Activated CD8-positive, alpha-beta memory T cell treated with anti-CD3 and anti-CD28 coated beads, Interleukin-2, amount 10 ng/mL, durations not matched to agents 7 days and 5 days (primary cell): ENCODE measurements at regions not wholly inside any gene's neighbourhood (a gene's known extent, or its start where the extent isn't known, plus 50 kb on each side); places are given as distances from the start of the nearest gene placed in this dataset.

Experiments used
- ATAC-seq: fragments of 150-1000 bp; cut with Tn5 transposase; one replicate; pipeline ENCODE4 v1.10.0; 2021; ENCODE audit warnings: moderate library complexity
- CTCF ChIA-PET: fragments of 350-600 bp; sonication (Branson Sonifier 250); formaldehyde crosslinking; loops from one replicate; lab custom pipeline; 2021; ENCODE audit warnings: antibody characterized with exemption; lab: Charles Lee
- DNase-seq: peaks from one replicate; pipeline ENCODE4 v3.0.0-alpha.2; 2020
- H3K27ac Mint-ChIP-seq: one replicate; pipeline ENCODE4 v1.8.0; 2021; ENCODE audit warnings: mild to moderate bottlenecking, mixed read lengths
- H3K27me3 Mint-ChIP-seq: one replicate; pipeline ENCODE4 v1.8.0; 2021; ENCODE audit warnings: mixed read lengths
- H3K36me3 Mint-ChIP-seq: one replicate; pipeline ENCODE4 v1.8.0; 2021; ENCODE audit warnings: mild to moderate bottlenecking, mixed read lengths
- H3K4me1 Mint-ChIP-seq: one replicate; pipeline ENCODE4 v1.8.0; 2021; ENCODE audit warnings: mixed read lengths
- H3K4me3 Mint-ChIP-seq: one replicate; pipeline ENCODE4 v1.8.0; 2021; ENCODE audit warnings: mild to moderate bottlenecking, moderate library complexity, mixed read lengths
- H3K9me3 Mint-ChIP-seq: one replicate; pipeline ENCODE4 v1.8.0; 2022; ENCODE audit warnings: low read depth, mixed read lengths

DNA sequence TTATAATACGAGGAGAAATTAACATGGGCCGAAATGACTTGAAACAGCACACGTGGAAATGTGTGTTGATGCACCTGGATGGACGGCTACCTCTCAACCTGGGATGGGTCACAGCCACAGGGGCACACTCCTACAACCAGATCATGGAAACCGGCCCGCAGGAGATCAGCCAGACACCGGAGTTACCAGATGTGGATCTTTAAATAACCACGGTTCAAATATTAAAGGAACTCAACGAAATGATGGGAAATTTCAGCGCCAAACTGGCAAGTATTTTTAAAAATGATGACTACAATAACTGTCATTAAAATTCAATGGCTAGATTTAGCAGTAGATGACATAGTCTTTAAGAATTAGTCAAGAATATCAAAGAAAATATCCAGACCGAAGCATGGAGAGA, 166.9 kb upstream of the GPR12 start:
- no peak overlapping the region for H3K4me3 Mint-ChIP-seq
- H3K36me3 Mint-ChIP-seq, result no peaks in the 10 kb centered on the region
- no peak overlapping the region for H3K27ac Mint-ChIP-seq
- no peaks in the 10 kb centered on the region for H3K4me1 Mint-ChIP-seq
- CTCF ChIA-PET, result no interaction called here
- no peak for ATAC-seq
- no peaks in the 10 kb centered on the region for H3K9me3 Mint-ChIP-seq
- DNase-seq, result no peak
- peaks cover 34% of the 10 kb centered on the region for H3K27me3 Mint-ChIP-seq

DNA sequence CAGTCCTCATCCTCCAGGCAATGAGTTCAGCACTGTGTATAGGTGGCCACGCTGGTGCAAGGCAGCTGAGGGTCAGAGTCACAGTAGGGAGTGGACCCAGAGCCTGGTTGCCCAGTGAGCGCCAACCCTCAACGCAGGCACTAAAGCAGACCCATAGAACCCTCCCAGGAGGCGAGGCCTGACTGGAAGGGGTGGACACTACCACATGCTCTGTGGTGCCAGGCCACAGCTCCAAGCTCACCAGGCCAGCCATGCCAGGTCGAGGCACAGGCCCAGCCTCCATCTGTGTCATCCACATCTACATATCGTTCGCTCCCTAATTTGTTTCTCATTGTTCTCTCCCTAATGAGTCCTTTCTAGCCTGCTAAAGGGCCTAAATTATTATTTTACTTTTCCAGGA, 165.8 kb upstream of the GPR12 start:
- Mint-ChIP-seq H3K4me1 (no peaks in the 10 kb centered on the region), H3K36me3 (no peaks in the 10 kb centered on the region), H3K27ac (no peak overlapping the region), H3K4me3 (no peak overlapping the region), H3K9me3 (no peaks in the 10 kb centered on the region), H3K27me3 (peaks cover 41% of the 10 kb centered on the region)
- CTCF ChIA-PET, result no interaction called here
- ATAC-seq, result no peak
- no peak for DNase-seq

DNA sequence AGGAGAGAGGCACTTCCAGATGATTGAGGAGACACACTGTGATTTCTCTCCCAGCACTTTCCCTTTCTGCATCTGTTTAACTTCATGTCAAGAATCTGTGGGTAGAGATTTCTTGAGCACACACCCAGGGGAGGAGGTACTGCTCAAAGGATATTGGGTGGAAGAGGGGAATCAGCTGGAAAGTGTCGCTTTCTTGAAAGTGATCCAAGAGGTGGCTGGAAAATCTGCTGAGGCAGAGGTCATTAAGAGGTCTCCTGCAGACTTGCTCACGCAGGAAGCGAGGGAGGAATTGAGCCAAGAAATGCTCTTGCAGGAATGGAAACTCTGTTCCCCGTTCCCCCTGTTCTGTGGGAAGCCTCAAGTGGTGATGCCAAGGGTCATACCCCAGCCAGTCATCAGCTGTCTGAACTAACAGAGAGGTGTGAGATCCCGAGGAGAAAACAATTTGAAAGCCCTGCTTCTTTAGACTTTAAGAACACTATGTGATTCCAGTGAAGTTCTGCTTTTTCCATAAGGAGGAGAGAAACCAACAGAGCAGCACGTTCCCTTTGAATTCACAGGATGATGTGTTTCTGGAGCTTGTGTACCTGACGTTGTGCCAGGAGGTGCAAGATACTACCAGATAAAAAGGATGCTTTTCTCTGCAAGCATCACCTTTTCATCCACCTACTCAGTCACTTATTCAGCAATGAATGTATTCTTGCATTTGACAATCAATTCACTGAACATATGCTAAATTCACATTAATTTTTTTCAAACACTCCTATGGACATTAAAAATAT, 163.4 kb upstream of the GPR12 start:
- Mint-ChIP-seq H3K4me3 (no peak overlapping the region), H3K27ac (no peak overlapping the region), H3K36me3 (no peaks in the 10 kb centered on the region), H3K4me1 (no peaks in the 10 kb centered on the region), H3K27me3 (peaks cover 48% of the 10 kb centered on the region), H3K9me3 (no peaks in the 10 kb centered on the region)
- ATAC-seq, result no peak
- CTCF ChIA-PET, result no interaction called here
- no peak for DNase-seq

DNA sequence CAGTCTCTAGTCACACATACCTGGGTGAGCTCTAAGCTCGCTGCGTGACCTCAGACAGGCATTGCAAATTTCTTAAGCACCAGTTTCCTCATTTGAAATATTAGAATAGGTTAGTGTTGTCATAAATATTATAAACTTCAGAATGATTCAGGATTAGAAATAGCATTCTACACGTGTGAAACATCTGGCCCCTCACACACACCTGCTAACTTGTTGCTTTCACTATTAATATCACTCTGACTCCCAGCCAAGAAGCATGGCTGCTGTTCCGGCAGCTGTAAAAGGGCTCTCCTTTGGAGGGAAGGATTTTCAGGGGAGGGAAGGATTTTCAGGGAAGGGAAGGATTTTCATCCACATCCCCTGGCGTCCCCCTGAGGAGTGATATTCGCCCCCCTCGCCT, 161.3 kb upstream of the GPR12 start:
- Mint-ChIP-seq H3K27ac (no peak overlapping the region), H3K36me3 (no peaks in the 10 kb centered on the region), H3K9me3 (no peaks in the 10 kb centered on the region), H3K4me1 (no peaks in the 10 kb centered on the region), H3K4me3 (no peak overlapping the region), H3K27me3 (peaks cover 49% of the 10 kb centered on the region)
- CTCF ChIA-PET, result no interaction called here
- DNase-seq (no peak), ATAC-seq (no peak)

DNA sequence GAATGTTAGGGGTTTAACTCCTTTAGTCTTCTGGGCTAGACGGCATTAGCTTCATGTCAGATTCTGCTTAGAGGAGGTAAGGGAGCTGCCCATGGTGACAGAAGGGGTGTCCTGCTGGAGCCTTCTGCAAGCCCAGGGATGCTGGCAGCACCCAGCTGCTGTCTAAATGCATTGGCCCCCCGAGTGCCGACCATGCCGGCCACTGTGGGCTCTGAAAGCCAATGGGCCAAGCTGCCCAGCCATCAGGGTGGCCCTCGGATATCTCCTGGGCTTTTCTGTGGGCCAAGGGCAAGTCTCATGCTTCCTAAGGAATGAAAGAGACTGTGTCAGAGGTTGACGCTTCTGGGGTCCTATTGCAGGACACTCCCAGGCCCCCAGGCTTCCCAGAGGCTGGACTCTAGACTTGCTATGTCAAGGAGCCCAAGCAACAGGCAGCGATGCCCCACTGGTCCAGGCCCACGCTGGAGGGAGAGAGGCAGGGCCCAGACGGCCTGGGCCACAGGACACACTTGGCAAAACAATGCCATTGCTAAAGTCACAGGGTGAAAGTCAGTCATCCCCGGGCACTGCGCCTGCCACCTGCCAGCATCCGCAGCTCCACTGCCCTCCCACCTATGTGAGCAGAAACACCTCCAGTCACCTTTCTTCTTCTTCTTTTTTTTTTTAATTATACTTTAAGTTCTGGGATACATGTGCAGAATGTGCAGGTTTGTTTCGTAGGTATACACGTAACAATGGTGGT, 160.2 kb upstream of the GPR12 start:
- ATAC-seq (no peak), DNase-seq (no peak)
- Mint-ChIP-seq H3K27ac (no peak overlapping the region), H3K27me3 (peaks cover 44% of the 10 kb centered on the region), H3K4me1 (no peaks in the 10 kb centered on the region), H3K4me3 (no peak overlapping the region), H3K36me3 (no peaks in the 10 kb centered on the region), H3K9me3 (no peaks in the 10 kb centered on the region)
- CTCF ChIA-PET, result interaction anchor here (2.7 kb wide), 1 partner anchor 9 kb away, joined by 9 read pairs; no protein-coding TSS in a partner anchor

DNA sequence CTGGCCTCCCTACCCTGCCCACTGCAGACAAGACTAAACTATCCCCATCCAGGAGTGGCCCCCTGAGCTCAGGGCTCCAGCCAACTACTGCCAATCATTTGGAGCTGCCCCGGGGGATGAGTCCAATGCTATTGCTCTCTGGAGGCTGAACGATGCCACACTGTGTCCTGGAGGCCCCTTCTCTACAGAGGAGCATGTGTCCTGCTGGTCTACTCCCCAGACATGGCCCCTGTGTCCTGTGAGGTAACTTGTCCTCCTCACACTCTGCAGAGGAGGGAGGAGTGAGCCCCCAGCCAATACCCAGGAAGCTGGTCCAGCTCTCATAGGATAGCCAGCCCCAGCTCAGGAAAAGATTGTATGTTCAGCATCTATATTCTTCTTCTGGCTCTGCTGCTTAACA, 159.1 kb upstream of the GPR12 start:
- Mint-ChIP-seq H3K27ac (no peak overlapping the region), H3K9me3 (no peaks in the 10 kb centered on the region), H3K4me3 (no peak overlapping the region), H3K36me3 (no peaks in the 10 kb centered on the region), H3K27me3 (peaks cover 40% of the 10 kb centered on the region), H3K4me1 (peaks cover 9% of the 10 kb centered on the region)
- DNase-seq (no peak), ATAC-seq (no peak)
- CTCF ChIA-PET, result interaction anchor here (0.6 to 2.7 kb wide), 2 partner anchors 10 to 260 kb away, joined by 3 to 9 read pairs; no protein-coding TSS in a partner anchor

DNA sequence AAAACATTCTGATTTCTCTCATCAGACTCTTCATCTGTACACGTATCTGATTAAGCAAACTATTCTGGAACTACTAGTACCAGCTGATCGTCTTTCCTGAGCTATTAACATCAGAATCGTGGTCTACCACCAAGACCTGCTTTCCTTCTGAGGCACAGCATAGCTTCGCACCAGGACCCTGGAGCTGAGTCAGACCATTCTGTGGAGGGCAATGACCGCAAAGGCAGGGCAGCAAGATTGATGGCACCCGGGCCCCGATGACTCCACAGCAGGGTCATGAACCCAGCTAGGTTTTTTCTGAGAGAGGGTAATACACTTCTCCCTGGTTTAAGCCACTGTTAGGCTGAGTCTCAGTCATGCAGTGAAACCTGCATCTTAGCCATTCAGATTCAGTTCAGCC, 158.7 kb upstream of the GPR12 start:
- Mint-ChIP-seq H3K4me1 (peaks cover 12% of the 10 kb centered on the region), H3K36me3 (no peaks in the 10 kb centered on the region), H3K27me3 (peaks cover 37% of the 10 kb centered on the region), H3K9me3 (no peaks in the 10 kb centered on the region), H3K27ac (no peak overlapping the region), H3K4me3 (no peak overlapping the region)
- no peak for DNase-seq
- CTCF ChIA-PET, result interaction anchor here (0.9 to 2.7 kb wide), 2 partner anchors 11 to 137 kb away, joined by 3 to 9 read pairs; no protein-coding TSS in a partner anchor
- no peak for ATAC-seq

DNA sequence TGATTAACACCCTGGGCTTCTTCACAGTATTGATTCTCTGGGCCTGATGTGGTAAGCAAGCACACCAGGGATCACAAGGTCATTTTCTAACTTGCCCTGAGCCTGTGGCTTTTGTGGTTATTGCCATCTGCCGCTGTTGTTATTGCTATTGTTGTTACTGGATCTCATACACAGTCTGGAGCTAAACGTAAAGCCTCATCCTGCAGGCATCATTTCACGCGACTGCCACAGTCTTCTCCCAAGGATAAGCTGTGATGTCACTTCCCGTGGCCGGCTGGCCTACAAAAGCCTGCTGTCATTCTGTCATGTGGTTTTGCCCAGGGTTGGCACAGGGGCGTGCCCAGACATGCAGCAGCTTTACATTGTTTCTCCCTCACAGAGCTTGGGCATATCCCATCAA, 154.0 kb upstream of the GPR12 start:
- CTCF ChIA-PET, result interaction anchor here (0.7 to 1.9 kb wide), 2 partner anchors 16 to 209 kb away, joined by 3 to 8 read pairs; no protein-coding TSS in a partner anchor
- no peak overlapping the region for H3K27ac Mint-ChIP-seq
- peak; percentile 53 for DNase-seq

DNA sequence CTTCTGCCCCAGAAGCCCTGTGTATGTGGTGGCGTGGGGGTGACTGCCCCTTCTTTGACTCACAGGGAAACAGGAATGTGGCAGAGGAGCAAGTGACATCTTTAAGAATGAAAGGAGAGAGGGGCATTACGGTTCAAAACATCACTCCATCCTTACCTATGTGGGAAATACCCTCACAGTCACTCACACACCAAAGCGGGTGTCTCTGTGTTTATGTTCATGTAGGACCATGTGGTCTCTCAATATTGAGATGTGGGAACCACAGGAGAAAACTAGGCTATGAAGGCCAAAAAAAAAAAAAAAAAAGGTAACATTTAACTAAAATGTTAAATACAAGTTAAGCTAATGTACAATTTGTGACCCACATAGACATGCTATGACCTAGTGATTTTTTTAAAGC, 153.6 kb upstream of the GPR12 start:
- H3K4me1 Mint-ChIP-seq, result peaks cover 12% of the 10 kb centered on the region
- H3K9me3 Mint-ChIP-seq, result no peaks in the 10 kb centered on the region
- CTCF ChIA-PET, result interaction anchor here (0.6 to 1.9 kb wide), 3 partner anchors 17 to 434 kb away, joined by 3 to 8 read pairs (median 4); no protein-coding TSS in a partner anchor

More for the DNA sequence above, 154.0 kb upstream of the GPR12 start:
- ATAC-seq, result peak; percentile 30
- Mint-ChIP-seq H3K4me3 (no peak overlapping the region), H3K4me1 (peaks cover 12% of the 10 kb centered on the region), H3K36me3 (no peaks in the 10 kb centered on the region), H3K27me3 (peaks cover 22% of the 10 kb centered on the region), H3K9me3 (no peaks in the 10 kb centered on the region)

DNA sequence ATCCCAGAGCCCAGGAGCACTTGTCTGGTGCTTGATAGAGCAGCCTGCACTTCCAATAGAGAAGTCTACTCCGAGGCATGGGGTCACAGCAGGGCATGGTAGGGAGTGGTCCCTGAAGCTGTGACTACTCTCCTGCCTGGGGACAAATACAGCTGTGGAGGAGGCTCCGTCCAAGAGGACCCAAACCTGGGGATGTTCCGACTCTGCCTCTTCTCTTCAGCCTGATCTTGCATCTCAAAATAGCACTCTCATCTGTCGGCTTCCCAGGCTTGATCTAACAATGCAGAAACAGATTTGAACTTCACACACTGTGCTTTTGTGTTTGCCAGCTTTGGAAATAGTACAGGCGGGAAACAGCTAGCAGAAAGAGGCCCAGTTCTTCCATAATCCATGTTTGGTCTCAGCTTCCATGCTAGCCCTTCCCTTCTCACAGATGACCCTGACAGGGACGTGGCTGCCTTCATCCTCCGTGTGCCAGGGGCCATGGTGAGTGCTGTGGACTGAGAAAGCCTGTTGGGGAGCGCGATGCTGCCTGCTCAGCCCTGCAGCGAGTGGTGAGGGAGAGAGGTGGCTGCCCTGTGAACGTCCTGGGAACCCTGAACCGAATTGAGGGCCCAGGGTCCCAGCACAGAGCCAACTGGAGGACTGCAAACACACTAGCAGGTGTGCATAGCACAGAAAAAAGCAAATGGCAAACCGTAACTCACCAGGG, 150.3 kb upstream of the GPR12 start:
- CTCF ChIA-PET, result no interaction called here
- Mint-ChIP-seq H3K27ac (no peak overlapping the region), H3K9me3 (no peaks in the 10 kb centered on the region), H3K27me3 (peaks cover 41% of the 10 kb centered on the region), H3K4me3 (no peak overlapping the region), H3K36me3 (no peaks in the 10 kb centered on the region), H3K4me1 (peaks cover 12% of the 10 kb centered on the region)
- no peak for DNase-seq
- ATAC-seq, result no peak

More for the DNA sequence above, 153.6 kb upstream of the GPR12 start:
- no peak for DNase-seq
- Mint-ChIP-seq H3K27me3 (peaks cover 24% of the 10 kb centered on the region), H3K4me3 (no peak overlapping the region), H3K27ac (no peak overlapping the region), H3K36me3 (no peaks in the 10 kb centered on the region)
- ATAC-seq, result no peak

DNA sequence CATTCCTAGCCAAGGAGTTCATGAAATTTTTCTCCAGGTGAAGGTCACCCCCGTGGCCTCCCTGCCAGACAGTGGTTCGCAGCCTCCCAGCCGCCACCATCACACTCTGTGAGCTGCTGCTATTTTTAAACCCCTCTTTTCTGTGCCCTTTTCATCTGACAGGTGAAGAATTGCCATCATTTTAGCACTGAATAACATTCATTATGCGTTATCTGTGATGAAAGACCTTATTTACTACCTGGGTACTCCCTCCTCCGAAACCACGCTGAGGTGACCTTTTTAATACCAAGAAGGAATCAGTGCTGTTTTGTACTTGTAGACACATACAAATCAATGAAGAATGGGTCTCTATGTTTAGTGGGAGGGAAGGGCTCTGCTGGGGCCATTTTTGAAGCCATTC, 148.9 kb upstream of the GPR12 start:
- H3K27me3 Mint-ChIP-seq, result peaks cover 47% of the 10 kb centered on the region
- peaks cover under 1% of the 10 kb centered on the region for H3K4me1 Mint-ChIP-seq
- CTCF ChIA-PET, result no interaction called here
- H3K27ac Mint-ChIP-seq, result no peak overlapping the region
- H3K4me3 Mint-ChIP-seq, result no peak overlapping the region
- no peaks in the 10 kb centered on the region for H3K9me3 Mint-ChIP-seq
- no peaks in the 10 kb centered on the region for H3K36me3 Mint-ChIP-seq
- ATAC-seq (no peak), DNase-seq (no peak)

DNA sequence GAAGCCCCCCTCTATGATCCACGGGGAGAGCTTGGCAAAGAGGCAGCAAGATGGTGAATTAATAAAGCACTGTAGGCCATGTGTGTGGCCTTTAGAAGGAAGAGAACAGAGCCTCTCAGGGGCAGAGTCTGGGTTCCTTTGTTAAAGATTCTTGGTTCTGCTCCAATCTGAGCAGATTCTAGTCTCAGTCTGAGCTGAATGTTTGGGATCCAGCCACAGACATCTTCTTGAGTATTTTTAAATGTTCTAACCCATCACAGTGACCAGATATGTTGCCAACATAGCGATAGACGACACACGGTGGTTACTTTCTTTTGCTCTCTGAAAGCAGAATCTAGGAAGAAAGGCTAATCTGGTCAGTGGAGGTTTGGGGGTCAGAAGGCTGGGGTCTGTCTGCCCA, 147.5 kb upstream of the GPR12 start:
- Mint-ChIP-seq H3K27ac (no peak overlapping the region), H3K27me3 (peaks cover 47% of the 10 kb centered on the region), H3K36me3 (no peaks in the 10 kb centered on the region), H3K4me3 (no peak overlapping the region), H3K9me3 (no peaks in the 10 kb centered on the region), H3K4me1 (no peaks in the 10 kb centered on the region)
- CTCF ChIA-PET, result no interaction called here
- ATAC-seq (no peak), DNase-seq (no peak)

DNA sequence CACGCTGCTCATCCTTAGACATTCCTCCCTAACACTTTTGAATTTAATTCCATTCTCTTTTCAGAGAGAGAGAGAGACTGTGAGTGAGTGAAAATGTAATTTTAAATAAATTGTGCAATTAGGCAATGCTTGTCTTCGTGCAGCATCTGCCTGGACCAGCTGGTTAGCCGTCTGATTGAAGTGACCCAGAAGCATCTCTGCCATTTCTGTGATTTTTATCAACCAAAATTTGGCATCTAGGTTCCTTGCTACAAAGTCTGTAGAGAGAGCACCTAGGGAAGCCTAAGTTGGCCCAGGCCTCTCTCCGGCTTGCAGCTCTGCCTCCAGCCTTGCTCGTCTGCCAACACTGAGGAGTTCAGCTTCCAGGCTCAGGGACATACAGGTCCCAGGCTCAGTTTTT, 138.6 kb upstream of the GPR12 start:
- peaks cover 10% of the 10 kb centered on the region for H3K27me3 Mint-ChIP-seq
- no peaks in the 10 kb centered on the region for H3K36me3 Mint-ChIP-seq
- H3K4me3 Mint-ChIP-seq, result no peak overlapping the region
- no peak overlapping the region for H3K27ac Mint-ChIP-seq
- ATAC-seq (no peak), DNase-seq (no peak)
- peaks cover 7% of the 10 kb centered on the region for H3K4me1 Mint-ChIP-seq
- CTCF ChIA-PET, result no interaction called here
- H3K9me3 Mint-ChIP-seq, result no peaks in the 10 kb centered on the region
